OCI-LY7 (cell line): ENCODE measurements at regions not wholly inside any gene's neighbourhood (a gene's known extent, or its start where the extent isn't known, plus 50 kb on each side); places are given as distances from the start of the nearest gene placed in this dataset.

Experiments
- CTCF ChIP-seq: fragments of 200-600 bp; sonication (generic); conservative IDR thresholded peaks from 2 replicates; pipeline ENCODE4 v1.5.1; 2014; ENCODE audit warnings: mild to moderate bottlenecking, antibody characterized with exemption, low read length, moderate library complexity, mixed read lengths
- EZH2phosphoT487 ChIP-seq: fragments of 200-600 bp; sonication (generic); IDR thresholded peaks from 2 replicates; pipeline ENCODE4 v1.6.1; 2018; ENCODE audit warnings: low read depth, borderline replicate concordance, mild to moderate bottlenecking, mixed run types, antibody characterized with exemption, low read length, moderate library complexity, mixed read lengths

- no peak for TF ChIP-seq CTCF
- TF ChIP-seq EZH2phosphoT487 = no peak
These were observed 199.9 kb upstream of the FAM3C start for GRCh38 chr7:121595758-121596696.
